Esophagus squamous epithelium (tissue), 5 donors: ENCODE measurements at regions not wholly inside any gene's neighbourhood (a gene's known extent, or its start where the extent isn't known, plus 50 kb on each side); places are given as distances from the start of the nearest gene placed in this dataset.

Experiments
- DNase-seq: peaks from one replicate; lab custom pipeline; 2025; lab: John Stamatoyannopoulos, UW
- H3K27ac ChIP-seq, 4 donors: fragments of 200-600 bp; sonication (generic); one replicate each; pipeline ENCODE4 v1.5.1; 2016 to 2019; ENCODE audit warnings: mild to moderate bottlenecking in 1 of 4
- H3K27me3 ChIP-seq, 4 donors: fragments of 200-600 bp; sonication (generic); 1 replicate in 3 of 4; 2 replicates in 1 of 4; pipeline versions ENCODE4 v1.5.1 to v1.6.0; 2017 to 2021; ENCODE audit warnings: antibody characterized with exemption in 1 of 4
- H3K36me3 ChIP-seq, 3 donors: fragments of 200-600 bp; sonication (generic); one replicate each; pipeline ENCODE4 v1.5.1; 2016 to 2019
- H3K4me1 ChIP-seq, 3 donors: fragments of 200-600 bp; sonication (generic); one replicate each; pipeline ENCODE4 v1.5.1; 2017 to 2019
- H3K4me3 ChIP-seq, 4 donors: fragments of 200-600 bp; sonication (generic); 1 replicate in 3 of 4; 2 replicates in 1 of 4; pipeline ENCODE4 v1.5.1; 2016 to 2019; ENCODE audit warnings: mild to moderate bottlenecking in 2 of 4, moderate library complexity in 1 of 4
- H3K9me3 ChIP-seq, 3 donors: fragments of 200-600 bp; sonication (generic); one replicate each; pipeline ENCODE4 v1.5.1; 2016 to 2019
- POLR2A ChIP-seq, 4 donors: fragments of 450-650 bp; IDR thresholded peaks; one replicate each; pipeline ENCODE4 v1.6.1; 2017; ENCODE audit warnings: antibody characterized with exemption in 4 of 4, mild to moderate bottlenecking in 4 of 4, moderate library complexity in 3 of 4
- WGBS, 2 donors: methylation state at CpG; one replicate each; pipeline ENCODE4 v1.1.5; 2018; 5-methylcytosine and 5-hydroxymethylcytosine counted together
- intact Hi-C: fragments of 100-400 bp; cut with DNase I; formaldehyde crosslinking; loops from one replicate; pipeline ENCODE4 v1.15.0; 2022
- TF ChIP-seq, protein P1 (sequence below), 6 experiments: fragments of 450-650 bp in 4 of 6; fragments of 200-600 bp in 2 of 6; sonication (generic) in 2 of 6; IDR thresholded peaks; one replicate each; pipeline ENCODE4 v1.5.1; 2016 to 2019; ENCODE audit warnings: antibody characterized with exemption in 6 of 6, mild to moderate bottlenecking in 4 of 6, moderate library complexity in 4 of 6
- donor health status: DM: yes; HTN: yes; CAD: no.

DNA sequence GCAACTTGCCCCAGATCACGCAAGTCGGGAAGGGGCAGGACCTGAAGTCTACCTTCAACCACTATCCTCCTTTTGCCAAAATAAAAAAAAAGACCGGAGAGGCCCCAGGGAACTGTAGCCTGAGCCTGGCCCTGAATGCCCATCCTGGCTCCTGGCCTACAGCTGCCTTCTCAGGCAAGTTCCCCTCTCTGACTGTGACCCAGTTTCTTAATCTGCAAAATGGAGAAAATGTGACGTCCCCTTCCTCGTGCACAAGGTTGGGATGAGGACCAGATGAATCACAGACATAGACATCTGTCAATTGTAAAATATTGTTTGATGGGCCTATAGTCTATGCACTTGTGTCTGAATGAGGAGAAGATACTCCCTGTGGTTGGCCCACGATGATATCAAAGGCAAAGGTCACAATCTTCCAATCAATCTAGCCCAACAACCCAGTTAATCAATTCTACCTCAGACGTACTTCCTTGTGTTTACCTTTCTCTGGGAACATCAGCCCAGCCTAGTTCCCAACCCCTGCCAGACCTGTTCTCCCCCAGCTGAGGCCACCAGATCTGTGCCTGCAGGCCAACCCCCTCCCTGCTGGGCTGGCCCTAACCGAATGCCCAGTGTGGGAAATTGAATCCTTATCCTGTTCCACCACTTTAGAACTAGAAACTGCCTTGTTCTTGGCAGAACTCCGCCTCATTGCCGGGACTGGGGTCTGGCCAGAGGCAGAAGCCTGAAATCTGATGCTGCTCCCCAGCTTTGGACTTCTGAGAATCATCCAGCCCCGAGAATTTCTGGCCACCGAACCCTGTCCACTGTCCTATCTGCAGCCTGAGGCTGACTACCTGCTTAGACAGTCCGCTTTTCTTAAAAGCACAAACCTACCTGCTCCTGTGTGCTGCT lies 101.8 kb upstream of the LIPC start:
- H3K27me3 ChIP-seq, result no peaks in the 10 kb centered on the region
- H3K36me3 ChIP-seq, result no peaks in the 10 kb centered on the region
- no peak for DNase-seq
- 59 to 66% methylated on average over 11 to 13 of the region's 13 CpGs for WGBS, 2 donors
- no peaks in the 10 kb centered on the region for H3K9me3 ChIP-seq
- peak overlapping the region; percentile 63 to 94 (median 90) for H3K27ac ChIP-seq
- peaks cover 33 to 48% (median 39%) of the 10 kb centered on the region in 3 donors for H3K4me1 ChIP-seq
- no peak overlapping the region for H3K4me3 ChIP-seq
- TF ChIP-seq, protein P1, sequence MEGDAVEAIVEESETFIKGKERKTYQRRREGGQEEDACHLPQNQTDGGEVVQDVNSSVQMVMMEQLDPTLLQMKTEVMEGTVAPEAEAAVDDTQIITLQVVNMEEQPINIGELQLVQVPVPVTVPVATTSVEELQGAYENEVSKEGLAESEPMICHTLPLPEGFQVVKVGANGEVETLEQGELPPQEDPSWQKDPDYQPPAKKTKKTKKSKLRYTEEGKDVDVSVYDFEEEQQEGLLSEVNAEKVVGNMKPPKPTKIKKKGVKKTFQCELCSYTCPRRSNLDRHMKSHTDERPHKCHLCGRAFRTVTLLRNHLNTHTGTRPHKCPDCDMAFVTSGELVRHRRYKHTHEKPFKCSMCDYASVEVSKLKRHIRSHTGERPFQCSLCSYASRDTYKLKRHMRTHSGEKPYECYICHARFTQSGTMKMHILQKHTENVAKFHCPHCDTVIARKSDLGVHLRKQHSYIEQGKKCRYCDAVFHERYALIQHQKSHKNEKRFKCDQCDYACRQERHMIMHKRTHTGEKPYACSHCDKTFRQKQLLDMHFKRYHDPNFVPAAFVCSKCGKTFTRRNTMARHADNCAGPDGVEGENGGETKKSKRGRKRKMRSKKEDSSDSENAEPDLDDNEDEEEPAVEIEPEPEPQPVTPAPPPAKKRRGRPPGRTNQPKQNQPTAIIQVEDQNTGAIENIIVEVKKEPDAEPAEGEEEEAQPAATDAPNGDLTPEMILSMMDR (IDR thresholded peaks at IDR 0.05), result no peak
- TF ChIP-seq POLR2A (IDR thresholded peaks at IDR 0.05), result no peak
- intact Hi-C loops, result no loop called here

DNA sequence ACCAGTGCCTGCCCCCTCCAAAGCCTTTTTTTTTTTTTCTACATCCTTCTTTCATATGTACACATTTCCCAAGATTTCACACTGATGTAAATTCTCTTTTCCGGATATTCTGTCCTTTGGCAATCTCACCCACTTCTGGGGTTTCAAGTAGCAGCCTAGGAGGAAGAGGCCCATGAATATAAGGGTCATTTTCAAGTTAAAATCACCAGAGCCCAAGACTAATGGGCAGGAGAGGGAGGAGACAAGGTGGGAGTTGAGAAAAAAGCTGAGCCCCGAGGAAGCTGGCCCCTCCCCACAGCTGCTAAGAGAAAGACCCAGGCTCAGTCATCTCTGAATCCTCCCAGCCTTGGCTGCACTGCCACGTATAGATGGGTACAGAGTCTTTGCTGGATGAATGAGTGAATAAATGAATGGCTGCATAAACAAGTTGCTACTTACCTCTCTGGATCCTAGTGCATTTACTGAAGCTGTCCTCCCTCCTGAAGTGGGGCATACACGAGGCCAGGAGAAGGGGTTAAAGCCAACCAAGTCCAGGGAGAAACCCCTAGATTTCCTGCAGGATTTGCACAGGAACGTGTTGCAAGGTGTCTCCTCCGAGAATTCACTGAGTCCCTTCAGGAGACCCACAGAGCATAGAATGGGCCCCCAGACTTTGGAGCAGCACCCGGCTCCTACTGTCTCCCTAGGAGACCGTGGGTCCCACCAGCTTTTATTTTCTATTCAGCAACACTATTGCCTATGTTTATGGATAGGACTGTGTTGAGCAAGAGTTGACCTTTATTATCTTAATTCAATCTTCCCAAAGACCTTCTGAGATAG lies 100.8 kb upstream of the LIPC start:
- intact Hi-C loops, result no loop called here
- Histone ChIP-seq H3K9me3 (no peaks in the 10 kb centered on the region), H3K27me3 (no peaks in the 10 kb centered on the region), H3K36me3 (no peaks in the 10 kb centered on the region), H3K4me3 (no peak overlapping the region), H3K4me1 (peaks cover 33 to 57% (median 44%) of the 10 kb centered on the region in 3 donors), H3K27ac (peak overlapping the region; percentile 63 to 94 (median 90))
- 59 to 62% methylated on average over 7 to 8 of the region's 8 CpGs for WGBS, 2 donors
- no peak for TF ChIP-seq POLR2A (IDR thresholded peaks at IDR 0.05)
- TF ChIP-seq, protein P1 (IDR thresholded peaks at IDR 0.05), result no peak
- no peak for DNase-seq

DNA sequence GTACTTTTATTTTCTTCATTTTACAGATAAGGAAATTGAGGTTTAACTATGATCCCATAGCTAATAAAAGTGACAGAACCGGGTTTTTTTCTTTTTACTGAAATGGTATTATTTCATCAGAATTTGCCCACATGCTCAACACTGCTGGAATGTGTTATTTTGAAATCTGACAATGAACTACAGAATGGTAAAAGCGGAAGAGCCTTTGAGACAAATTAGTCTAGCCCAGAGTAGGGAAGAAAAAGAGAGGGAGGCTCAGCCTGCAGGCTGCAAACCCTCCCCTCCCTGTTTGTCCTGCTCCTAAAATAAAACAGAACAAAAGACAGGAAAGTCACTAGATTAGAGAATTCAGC lies 100.3 kb upstream of the LIPC start:
- intact Hi-C loops, result no loop called here
- no peaks in the 10 kb centered on the region for H3K9me3 ChIP-seq
- no peak for DNase-seq
- H3K4me3 ChIP-seq, result no peak overlapping the region
- H3K27me3 ChIP-seq, result no peaks in the 10 kb centered on the region
- H3K27ac ChIP-seq, result peak overlapping the region; percentile 63 to 94 (median 90)
- H3K4me1 ChIP-seq, result peaks cover 33 to 57% (median 44%) of the 10 kb centered on the region in 3 donors
- TF ChIP-seq POLR2A (IDR thresholded peaks at IDR 0.05), result no peak
- TF ChIP-seq, protein P1 (IDR thresholded peaks at IDR 0.05), result no peak
- H3K36me3 ChIP-seq, result no peaks in the 10 kb centered on the region
- WGBS, 2 donors, result 24 to 41% methylated on average over 2 of the region's 2 CpGs

DNA sequence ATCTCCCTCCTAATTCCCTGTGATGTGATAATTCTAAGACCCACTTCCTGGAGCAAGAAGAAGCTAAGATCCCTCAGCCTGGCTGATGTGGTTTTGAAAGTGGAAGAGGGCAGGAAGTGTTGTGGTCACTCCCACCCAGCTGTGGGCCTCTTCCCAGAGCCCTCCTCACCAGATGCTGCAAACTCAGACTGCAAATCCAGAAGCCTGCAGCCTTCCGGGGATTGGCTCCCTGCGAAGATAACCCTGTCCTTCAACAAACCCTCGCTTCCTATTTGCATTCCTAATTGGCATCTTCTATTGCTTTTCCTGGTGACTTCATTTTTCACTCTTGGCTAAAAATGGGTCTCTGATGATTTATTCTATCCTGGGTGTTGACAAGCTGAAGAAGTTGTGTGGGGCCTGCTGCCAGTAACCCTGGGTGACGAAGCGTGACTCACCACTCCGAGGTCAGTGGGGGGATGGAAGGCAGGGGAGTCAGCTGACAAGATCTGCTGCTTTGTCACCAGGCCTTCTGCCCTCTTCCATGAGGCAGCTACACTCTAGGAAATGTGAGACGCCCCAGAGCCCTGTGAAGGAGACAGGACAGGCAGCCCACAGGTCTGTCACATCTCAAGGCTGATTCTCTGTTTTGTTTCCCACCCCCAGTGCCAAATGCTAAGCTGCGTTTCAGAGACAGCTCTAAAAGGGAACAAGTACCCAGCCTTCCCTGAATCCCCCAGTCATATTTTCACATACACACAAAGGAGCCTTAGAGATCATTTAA lies 99.7 kb upstream of the LIPC start:
- Histone ChIP-seq H3K4me1 (peaks cover 33 to 57% (median 44%) of the 10 kb centered on the region in 3 donors), H3K36me3 (no peaks in the 10 kb centered on the region), H3K9me3 (no peaks in the 10 kb centered on the region), H3K27me3 (no peaks in the 10 kb centered on the region), H3K27ac (peak overlapping the region; percentile 80 to 94 (median 90)), H3K4me3 (peak overlapping the region in 1 of 4 donors; percentile 2)
- WGBS, 2 donors, result 10 to 17% methylated on average over 4 to 8 of the region's 8 CpGs
- peak in 1 of 4 donors; percentile 40 for TF ChIP-seq POLR2A (IDR thresholded peaks at IDR 0.05)
- TF ChIP-seq, protein P1 (IDR thresholded peaks at IDR 0.05), result no peak
- peak; percentile 46 for DNase-seq
- intact Hi-C loops, result no loop called here
